ENCODE measurements at regions not wholly inside any gene's neighbourhood (a gene's known extent, or its start where the extent isn't known, plus 50 kb on each side); places are given as distances from the start of the nearest gene placed in this dataset.
"Not testable (repeated sequence)": the region's sequence is repeated elsewhere in the genome, so short reads cannot be mapped to it uniquely, and the experiment has no call there.

DNA sequence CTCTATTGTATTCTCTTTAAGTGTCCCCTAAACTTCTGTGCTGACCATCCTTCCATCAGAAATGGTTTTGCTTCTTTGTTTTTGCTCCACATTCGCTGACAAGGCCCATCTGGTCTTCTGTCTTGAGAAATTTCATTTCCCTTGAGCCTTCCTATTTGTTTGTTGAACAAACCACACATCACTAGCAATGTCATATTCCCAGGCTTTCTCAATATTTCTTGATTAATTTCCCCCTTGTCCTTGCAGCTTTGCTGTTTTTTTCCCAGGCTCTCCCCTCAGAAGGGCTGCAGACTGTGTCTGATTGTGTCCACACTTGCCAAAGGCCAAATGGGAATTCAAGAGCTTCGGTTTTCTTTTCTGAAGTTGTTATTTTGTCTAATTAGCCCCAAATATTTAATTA, 158.9 kb downstream of the MID1IP1 start:
- Histone ChIP-seq H3K4me3 (ENCODE audit: low read length in 3 of 3) (no peak overlapping the region), H3K27me3 (ENCODE audit: control insufficient read depth in 3 of 3, insufficient read depth in 3 of 3, low read length in 3 of 3) (peaks cover 0 to 4% (median 0%) of the 10 kb centered on the region in 3 donors), H3K27ac (ENCODE audit: low read depth, low read length) (no peak overlapping the region), H3K9ac (ENCODE audit: low read depth in 1 of 3, low read length in 3 of 3) (no peak overlapping the region), H3K4me1 (ENCODE audit: control insufficient read depth in 3 of 3, insufficient read depth in 3 of 3, low read length in 3 of 3) (peaks cover 0 to 4% (median 0%) of the 10 kb centered on the region in 3 donors), H3K36me3 (ENCODE audit: control insufficient read depth in 3 of 3, insufficient read depth in 3 of 3, low read length in 3 of 3) (no peaks in the 10 kb centered on the region), H3K9me3 (ENCODE audit: control insufficient read depth in 3 of 3, low read length in 3 of 3) (peaks cover 0 to 2% (median 0%) of the 10 kb centered on the region in 3 donors)

DNA sequence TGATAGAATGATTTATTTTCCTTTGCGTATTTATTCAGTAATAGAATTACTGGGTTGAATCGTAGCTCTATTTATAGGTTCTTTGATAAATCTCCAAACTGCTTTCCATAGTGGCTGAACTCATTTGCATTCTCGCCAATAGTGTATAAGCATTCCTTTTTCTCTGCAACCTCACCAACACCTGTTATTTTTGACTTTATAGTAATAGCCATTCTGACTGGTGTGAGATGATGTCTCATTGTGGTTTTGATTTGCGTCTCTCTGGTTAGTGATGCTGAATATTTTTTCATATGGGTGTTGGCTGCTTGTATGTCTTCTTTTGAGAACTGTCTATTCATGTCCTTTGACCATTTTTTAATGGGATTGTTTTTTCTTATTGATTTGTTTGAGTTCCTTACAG, 160.7 kb downstream of the MID1IP1 start:
- no peak overlapping the region for H3K4me3 ChIP-seq (ENCODE audit: low read length in 3 of 3)
- H3K9me3 ChIP-seq (ENCODE audit: control insufficient read depth in 3 of 3, low read length in 3 of 3): peaks cover 0 to 2% (median 0%) of the 10 kb centered on the region in 3 donors
- no peak overlapping the region for H3K27ac ChIP-seq (ENCODE audit: low read depth, low read length)
- no peaks in the 10 kb centered on the region for H3K36me3 ChIP-seq (ENCODE audit: control insufficient read depth in 3 of 3, insufficient read depth in 3 of 3, low read length in 3 of 3)
- no peak overlapping the region for H3K9ac ChIP-seq (ENCODE audit: low read depth in 1 of 3, low read length in 3 of 3)
- H3K27me3 ChIP-seq (ENCODE audit: control insufficient read depth in 3 of 3, insufficient read depth in 3 of 3, low read length in 3 of 3): no peaks in the 10 kb centered on the region
- H3K4me1 ChIP-seq (ENCODE audit: control insufficient read depth in 3 of 3, insufficient read depth in 3 of 3, low read length in 3 of 3): peaks cover 0 to 4% (median 0%) of the 10 kb centered on the region in 3 donors

GRCh38 chrX:38963244-38963643, 162.0 kb downstream of the MID1IP1 start:
- not testable (repeated sequence) for H3K4me3 ChIP-seq (ENCODE audit: low read length in 3 of 3); H3K4me1 ChIP-seq (ENCODE audit: control insufficient read depth in 3 of 3, insufficient read depth in 3 of 3, low read length in 3 of 3); H3K9me3 ChIP-seq (ENCODE audit: control insufficient read depth in 3 of 3, low read length in 3 of 3); H3K36me3 ChIP-seq (ENCODE audit: control insufficient read depth in 3 of 3, insufficient read depth in 3 of 3, low read length in 3 of 3); H3K9ac ChIP-seq (ENCODE audit: low read depth in 1 of 3, low read length in 3 of 3); H3K27me3 ChIP-seq (ENCODE audit: control insufficient read depth in 3 of 3, insufficient read depth in 3 of 3, low read length in 3 of 3); H3K27ac ChIP-seq (ENCODE audit: low read depth, low read length)

GRCh38 chrX:38965888-38966287, 164.6 kb downstream of the MID1IP1 start:
- Histone ChIP-seq H3K36me3 (ENCODE audit: control insufficient read depth in 3 of 3, insufficient read depth in 3 of 3, low read length in 3 of 3) (no peaks in the 10 kb centered on the region), H3K9me3 (ENCODE audit: control insufficient read depth in 3 of 3, low read length in 3 of 3) (peaks cover 0 to 2% (median 0%) of the 10 kb centered on the region in 3 donors), H3K4me3 (ENCODE audit: low read length in 3 of 3) (no peak overlapping the region), H3K27ac (ENCODE audit: low read depth, low read length) (no peak overlapping the region), H3K27me3 (ENCODE audit: control insufficient read depth in 3 of 3, insufficient read depth in 3 of 3, low read length in 3 of 3) (no peaks in the 10 kb centered on the region), H3K9ac (ENCODE audit: low read depth in 1 of 3, low read length in 3 of 3) (no peak overlapping the region), H3K4me1 (ENCODE audit: control insufficient read depth in 3 of 3, insufficient read depth in 3 of 3, low read length in 3 of 3) (no peaks in the 10 kb centered on the region)

DNA sequence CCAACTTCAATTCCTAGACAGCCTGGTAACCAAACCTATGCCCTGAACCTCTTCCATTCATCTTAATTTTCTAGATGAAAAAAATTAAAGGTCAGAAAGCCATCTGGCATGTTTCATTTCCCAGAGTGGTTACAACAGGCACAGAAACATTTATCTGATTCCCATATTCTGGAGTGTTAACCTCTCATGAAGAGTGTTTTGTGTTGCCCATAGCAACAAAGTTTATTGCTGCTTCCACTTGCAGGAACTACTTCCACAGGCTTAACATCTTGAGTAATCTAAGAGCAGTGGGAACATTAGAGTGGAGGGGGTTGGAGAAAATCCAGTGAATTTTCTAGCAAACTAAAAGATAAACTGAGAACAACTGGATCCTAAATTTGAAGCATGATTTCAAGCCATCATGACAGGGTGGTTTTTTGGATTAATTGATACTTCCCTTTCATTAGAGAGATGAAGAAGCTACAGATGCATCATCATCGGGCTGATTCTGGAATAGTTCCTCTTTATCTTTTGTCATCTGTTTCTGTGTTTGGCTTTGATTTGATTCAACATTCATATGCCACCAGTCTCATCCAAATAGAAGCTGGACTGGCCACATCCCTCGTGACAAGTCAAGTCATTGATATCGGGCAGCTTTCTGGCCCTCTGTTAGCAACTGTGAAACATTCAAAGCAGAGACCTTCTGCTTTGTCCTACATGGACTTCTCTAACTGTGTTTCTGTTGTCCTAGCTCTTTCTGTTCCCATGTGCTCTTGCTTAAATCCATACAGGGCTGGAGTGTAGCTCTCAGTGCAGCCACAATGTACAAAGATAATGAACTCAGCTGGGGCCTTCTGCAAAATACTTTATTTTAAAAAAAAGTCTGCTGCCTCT, 167.3 kb downstream of the MID1IP1 start:
- Histone ChIP-seq H3K9me3 (ENCODE audit: control insufficient read depth in 3 of 3, low read length in 3 of 3) (peaks cover 0 to 2% (median 0%) of the 10 kb centered on the region in 3 donors), H3K36me3 (ENCODE audit: control insufficient read depth in 3 of 3, insufficient read depth in 3 of 3, low read length in 3 of 3) (no peaks in the 10 kb centered on the region), H3K9ac (ENCODE audit: low read depth in 1 of 3, low read length in 3 of 3) (no peak overlapping the region), H3K27me3 (ENCODE audit: control insufficient read depth in 3 of 3, insufficient read depth in 3 of 3, low read length in 3 of 3) (no peaks in the 10 kb centered on the region), H3K27ac (ENCODE audit: low read depth, low read length) (no peak overlapping the region), H3K4me3 (ENCODE audit: low read length in 3 of 3) (no peak overlapping the region), H3K4me1 (ENCODE audit: control insufficient read depth in 3 of 3, insufficient read depth in 3 of 3, low read length in 3 of 3) (no peaks in the 10 kb centered on the region)

- Histone ChIP-seq H3K9me3 (ENCODE audit: control insufficient read depth in 3 of 3, low read length in 3 of 3) (peaks cover 0 to under 1% (median 0%) of the 10 kb centered on the region in 3 donors), H3K4me1 (ENCODE audit: control insufficient read depth in 3 of 3, insufficient read depth in 3 of 3, low read length in 3 of 3) (no peaks in the 10 kb centered on the region), H3K36me3 (ENCODE audit: control insufficient read depth in 3 of 3, insufficient read depth in 3 of 3, low read length in 3 of 3) (no peaks in the 10 kb centered on the region), H3K9ac (ENCODE audit: low read depth in 1 of 3, low read length in 3 of 3) (no peak overlapping the region), H3K27me3 (ENCODE audit: control insufficient read depth in 3 of 3, insufficient read depth in 3 of 3, low read length in 3 of 3) (no peaks in the 10 kb centered on the region), H3K27ac (ENCODE audit: low read depth, low read length) (no peak overlapping the region), H3K4me3 (ENCODE audit: low read length in 3 of 3) (no peak overlapping the region)
Observed at GRCh38 chrX:38970074-38970473, 168.8 kb downstream of the MID1IP1 start.

DNA sequence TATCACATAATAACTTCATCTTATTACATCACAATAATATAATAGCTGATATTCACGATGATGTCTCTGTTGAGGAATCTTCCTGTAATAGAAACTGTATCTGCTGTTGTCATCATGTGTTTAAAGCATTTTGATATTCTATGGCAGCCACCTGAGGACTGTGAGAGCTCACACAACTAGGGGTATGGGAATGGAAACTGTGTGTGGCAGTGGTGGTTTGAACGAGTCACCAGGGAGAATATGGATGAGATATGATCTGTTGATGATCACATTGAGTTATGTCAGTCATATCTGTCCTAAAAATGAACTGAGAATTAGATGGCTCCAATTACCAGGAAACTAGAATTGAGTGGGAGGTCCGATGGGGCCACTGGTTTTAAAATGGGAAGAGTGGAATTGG, 169.6 kb downstream of the MID1IP1 start:
- Histone ChIP-seq H3K4me3 (ENCODE audit: low read length in 3 of 3) (no peak overlapping the region), H3K36me3 (ENCODE audit: control insufficient read depth in 3 of 3, insufficient read depth in 3 of 3, low read length in 3 of 3) (no peaks in the 10 kb centered on the region), H3K27ac (ENCODE audit: low read depth, low read length) (no peak overlapping the region), H3K9ac (ENCODE audit: low read depth in 1 of 3, low read length in 3 of 3) (no peak overlapping the region), H3K9me3 (ENCODE audit: control insufficient read depth in 3 of 3, low read length in 3 of 3) (no peaks in the 10 kb centered on the region), H3K4me1 (ENCODE audit: control insufficient read depth in 3 of 3, insufficient read depth in 3 of 3, low read length in 3 of 3) (no peaks in the 10 kb centered on the region), H3K27me3 (ENCODE audit: control insufficient read depth in 3 of 3, insufficient read depth in 3 of 3, low read length in 3 of 3) (no peaks in the 10 kb centered on the region)

GRCh38 chrX:38973322-38973721, 172.1 kb downstream of the MID1IP1 start:
- H3K36me3 ChIP-seq (ENCODE audit: control insufficient read depth in 3 of 3, insufficient read depth in 3 of 3, low read length in 3 of 3): no peaks in the 10 kb centered on the region
- H3K27me3 ChIP-seq (ENCODE audit: control insufficient read depth in 3 of 3, insufficient read depth in 3 of 3, low read length in 3 of 3): no peaks in the 10 kb centered on the region
- no peaks in the 10 kb centered on the region for H3K9me3 ChIP-seq (ENCODE audit: control insufficient read depth in 3 of 3, low read length in 3 of 3)
- H3K27ac ChIP-seq (ENCODE audit: low read depth, low read length): no peak overlapping the region
- H3K9ac ChIP-seq (ENCODE audit: low read depth in 1 of 3, low read length in 3 of 3): no peak overlapping the region
- H3K4me3 ChIP-seq (ENCODE audit: low read length in 3 of 3): no peak overlapping the region
- H3K4me1 ChIP-seq (ENCODE audit: control insufficient read depth in 3 of 3, insufficient read depth in 3 of 3, low read length in 3 of 3): no peaks in the 10 kb centered on the region

DNA sequence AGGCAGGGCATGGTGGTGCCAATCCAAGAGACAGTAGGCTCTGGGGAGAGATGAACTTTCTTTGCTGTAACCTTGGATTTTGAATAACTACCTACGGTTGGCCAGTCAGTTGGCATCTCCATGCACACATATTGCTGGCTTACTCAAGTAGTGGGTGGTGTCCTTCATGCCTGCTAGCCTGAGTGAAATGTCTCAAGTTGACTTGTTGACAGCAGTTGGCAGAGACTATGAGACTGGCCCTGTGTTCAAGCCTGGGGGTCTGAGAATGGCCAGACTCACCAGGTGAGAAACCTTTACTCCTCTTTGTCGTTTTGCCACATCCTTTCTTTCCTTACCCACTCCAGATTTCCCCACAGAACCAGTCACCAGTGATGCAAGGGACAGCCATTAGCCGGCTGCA, 173.3 kb downstream of the MID1IP1 start:
- no peak overlapping the region for H3K4me3 ChIP-seq (ENCODE audit: low read length in 3 of 3)
- no peak overlapping the region for H3K27ac ChIP-seq (ENCODE audit: low read depth, low read length)
- H3K9ac ChIP-seq (ENCODE audit: low read depth in 1 of 3, low read length in 3 of 3): no peak overlapping the region

GRCh38 chrX:38975368-38975942, 174.2 kb downstream of the MID1IP1 start:
- Histone ChIP-seq H3K9ac (ENCODE audit: low read depth in 1 of 3, low read length in 3 of 3) (no peak overlapping the region), H3K9me3 (ENCODE audit: control insufficient read depth in 3 of 3, low read length in 3 of 3) (no peaks in the 10 kb centered on the region), H3K4me1 (ENCODE audit: control insufficient read depth in 3 of 3, insufficient read depth in 3 of 3, low read length in 3 of 3) (no peaks in the 10 kb centered on the region)

More for the DNA sequence above, 173.3 kb downstream of the MID1IP1 start:
- Histone ChIP-seq H3K4me1 (ENCODE audit: control insufficient read depth in 3 of 3, insufficient read depth in 3 of 3, low read length in 3 of 3) (no peaks in the 10 kb centered on the region), H3K27me3 (ENCODE audit: control insufficient read depth in 3 of 3, insufficient read depth in 3 of 3, low read length in 3 of 3) (no peaks in the 10 kb centered on the region), H3K9me3 (ENCODE audit: control insufficient read depth in 3 of 3, low read length in 3 of 3) (no peaks in the 10 kb centered on the region), H3K36me3 (ENCODE audit: control insufficient read depth in 3 of 3, insufficient read depth in 3 of 3, low read length in 3 of 3) (no peaks in the 10 kb centered on the region)

More at GRCh38 chrX:38975368-38975942, 174.2 kb downstream of the MID1IP1 start:
- no peaks in the 10 kb centered on the region for H3K27me3 ChIP-seq (ENCODE audit: control insufficient read depth in 3 of 3, insufficient read depth in 3 of 3, low read length in 3 of 3)
- no peak overlapping the region for H3K4me3 ChIP-seq (ENCODE audit: low read length in 3 of 3)
- no peaks in the 10 kb centered on the region for H3K36me3 ChIP-seq (ENCODE audit: control insufficient read depth in 3 of 3, insufficient read depth in 3 of 3, low read length in 3 of 3)
- no peak overlapping the region for H3K27ac ChIP-seq (ENCODE audit: low read depth, low read length)

Measured in skeletal muscle tissue (tissue), 3 donors.